CD4-positive, alpha-beta T cell treated with Interleukin-15 for 1 hour (primary cell): ENCODE measurements at regions not wholly inside any gene's neighbourhood (a gene's known extent, or its start where the extent isn't known, plus 50 kb on each side); places are given as distances from the start of the nearest gene placed in this dataset.

Experiments used
- DNase-seq: peaks from one replicate; pipeline ENCODE4 v3.0.0-alpha.2; 2020

DNA sequence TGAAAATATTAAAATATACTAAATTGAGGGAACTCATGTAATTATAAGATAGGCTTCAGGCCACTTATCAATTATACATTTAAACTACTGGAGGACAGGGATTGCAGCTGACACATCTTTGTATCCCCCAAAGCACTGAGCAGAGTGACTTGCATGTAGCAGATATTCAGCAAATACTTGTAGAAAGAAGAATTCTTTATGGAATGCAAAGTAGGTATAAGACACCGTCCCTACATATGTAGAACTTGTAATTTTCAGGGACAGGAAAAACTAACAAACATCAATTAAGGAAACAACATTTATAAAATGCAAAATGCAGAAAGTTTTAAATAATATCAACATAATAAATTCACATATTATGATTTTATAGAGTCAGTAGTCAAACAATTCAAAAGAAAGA, 719.2 kb downstream of the OLFM4 start:
- no peak for DNase-seq

DNA sequence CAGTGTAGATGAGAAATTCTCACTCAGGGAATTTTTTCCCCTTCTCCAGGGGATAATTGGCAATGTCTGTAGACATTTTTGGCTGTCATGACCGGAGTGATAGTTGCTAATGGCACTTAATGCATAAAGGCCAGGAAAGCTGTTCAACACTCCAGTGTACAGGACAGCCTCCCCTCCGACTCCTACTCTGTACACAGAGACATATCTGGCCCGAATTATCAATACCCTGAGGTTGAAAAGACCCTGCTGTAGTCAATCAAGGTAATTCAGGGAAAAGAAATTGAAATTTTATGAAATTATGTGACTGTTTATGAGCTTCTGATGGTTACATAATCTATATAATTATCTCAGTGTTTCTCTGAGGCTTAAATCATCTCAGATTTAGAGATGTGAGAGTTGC, 720.7 kb downstream of the OLFM4 start:
- no peak for DNase-seq

DNA sequence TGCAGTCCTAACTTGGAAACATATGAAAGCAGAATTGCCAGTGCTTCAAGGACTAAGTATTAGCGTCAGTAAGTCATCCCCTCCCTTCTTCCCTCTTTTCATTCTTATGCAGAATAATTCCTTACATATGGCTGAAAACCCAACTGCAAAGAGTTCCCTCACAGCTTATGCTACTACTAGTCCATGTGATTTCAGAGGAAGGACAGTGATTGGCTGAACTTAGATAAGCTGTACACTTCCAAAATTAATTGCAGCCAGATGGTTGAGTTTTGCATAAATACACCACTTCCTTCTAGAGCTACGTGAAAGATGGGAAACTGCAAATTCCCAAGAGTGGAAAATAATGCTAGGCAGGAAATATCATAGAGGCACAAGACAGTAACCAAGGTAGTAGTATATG, 730.4 kb downstream of the OLFM4 start:
- DNase-seq: no peak

DNA sequence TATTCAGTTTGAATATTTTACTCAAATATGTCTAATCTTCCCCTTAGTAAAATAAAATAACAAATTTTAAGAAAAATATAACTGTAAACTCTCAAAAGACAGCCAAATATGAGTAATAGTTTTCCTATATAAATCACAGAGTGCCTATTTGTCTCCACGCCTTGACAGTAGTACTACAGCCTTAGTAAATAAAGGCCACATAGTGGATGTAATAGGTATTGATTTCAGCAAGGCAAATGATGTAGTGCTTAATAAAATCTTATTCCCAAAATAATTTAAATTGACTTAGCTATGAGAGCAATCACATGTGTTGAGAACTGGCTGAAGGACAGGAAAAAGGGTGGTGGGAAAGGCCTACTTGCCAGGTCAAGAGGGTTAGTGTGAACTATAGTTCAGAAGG, 747.2 kb downstream of the OLFM4 start:
- DNase-seq: no peak

DNA sequence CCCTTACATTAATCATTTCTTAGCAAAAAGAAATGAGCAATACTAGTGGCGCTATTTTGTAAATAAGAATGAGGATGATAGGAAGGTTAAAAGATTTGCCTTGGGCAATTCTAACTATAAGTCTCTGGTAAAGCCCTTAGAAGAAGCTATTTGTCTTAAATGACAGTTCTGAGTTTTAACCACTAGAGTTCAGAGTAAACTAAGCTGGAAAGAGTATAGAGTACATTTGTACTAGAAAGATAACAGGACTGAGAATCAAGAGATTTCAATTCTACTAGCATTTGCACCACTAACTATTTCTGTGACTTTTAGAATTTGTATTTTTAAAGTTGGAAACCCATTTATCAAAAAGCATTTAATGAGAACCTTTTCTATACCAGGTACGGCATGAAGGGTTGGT, 750.3 kb downstream of the OLFM4 start:
- DNase-seq: no peak

DNA sequence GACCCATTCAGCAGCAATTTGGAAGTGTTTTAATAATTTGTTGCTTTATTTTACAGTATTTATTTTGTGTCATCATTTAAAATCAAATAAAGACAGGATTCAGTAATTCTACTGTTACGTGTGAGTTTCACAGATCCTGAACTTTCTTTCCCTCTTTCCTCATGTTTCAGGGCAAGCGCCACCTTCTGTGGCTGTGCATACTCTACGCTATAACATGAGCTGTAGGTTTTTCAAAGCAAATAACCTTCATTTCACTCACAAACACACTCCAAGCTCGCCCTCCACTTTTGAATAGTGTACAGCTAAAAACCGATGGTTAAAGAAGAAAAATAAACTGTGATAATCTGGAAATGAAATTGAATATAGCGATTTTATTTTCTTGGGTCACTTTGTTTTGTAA, 753.3 kb downstream of the OLFM4 start:
- no peak for DNase-seq

DNA sequence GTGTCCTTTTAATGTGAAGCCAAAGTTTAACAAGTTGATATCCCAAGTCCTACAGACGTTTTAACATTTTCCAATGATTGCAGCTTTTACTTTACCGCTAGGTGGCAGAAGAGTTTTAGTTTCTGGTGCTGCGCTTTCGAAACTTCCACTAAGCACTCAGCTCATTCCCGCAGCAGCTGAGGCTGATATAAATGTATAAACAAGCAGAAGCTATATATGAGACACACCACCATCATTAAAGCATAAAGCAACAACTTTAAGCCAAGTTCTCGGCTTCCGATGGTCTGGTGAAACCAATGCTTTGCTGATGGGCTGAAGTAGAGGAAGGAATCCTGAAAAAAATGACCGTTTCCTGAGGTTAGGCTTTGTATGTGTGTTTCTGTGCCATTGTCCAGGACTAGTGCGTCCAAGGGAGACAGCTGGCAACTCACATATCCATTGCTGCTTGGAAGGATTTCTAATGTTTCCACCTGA, 753.9 kb downstream of the OLFM4 start:
- no peak for DNase-seq

DNA sequence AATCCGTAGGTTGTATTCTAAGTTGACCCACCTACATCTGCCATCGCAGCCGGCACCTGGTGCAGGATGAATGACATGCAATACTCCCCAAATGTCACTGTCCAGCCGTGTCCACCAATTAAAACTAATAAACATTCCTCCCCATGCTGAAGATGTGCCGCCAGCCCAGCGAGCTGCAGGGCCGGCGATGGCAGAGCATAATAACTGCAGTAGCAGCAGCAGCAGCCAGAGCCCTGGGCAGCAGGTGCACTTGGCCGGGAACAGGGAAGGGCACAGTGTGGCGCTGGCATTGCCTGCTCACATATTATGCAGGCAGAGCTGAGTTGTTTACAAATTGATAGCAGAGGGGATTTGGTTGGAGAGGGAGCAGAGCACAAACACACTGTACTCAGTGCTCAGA, 754.9 kb downstream of the OLFM4 start:
- DNase-seq: no peak

DNA sequence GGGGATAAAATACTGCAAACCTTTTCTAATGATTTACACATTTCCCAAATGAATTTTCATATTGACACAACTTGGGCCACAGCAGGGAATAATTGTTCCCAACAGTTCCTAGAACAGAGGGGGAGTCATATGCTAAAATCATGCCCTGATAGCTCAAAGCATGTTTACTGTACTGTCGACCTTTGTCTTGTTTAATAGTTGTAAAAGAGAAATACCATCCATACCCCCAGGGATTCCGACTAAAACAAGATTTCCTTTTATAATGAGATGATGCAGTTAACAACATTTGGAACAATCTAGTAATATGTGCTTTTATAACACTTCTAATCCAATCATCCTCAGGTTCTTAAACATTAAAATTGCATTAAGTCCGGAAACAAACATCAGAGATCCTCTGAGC, 759.7 kb downstream of the OLFM4 start:
- no peak for DNase-seq

DNA sequence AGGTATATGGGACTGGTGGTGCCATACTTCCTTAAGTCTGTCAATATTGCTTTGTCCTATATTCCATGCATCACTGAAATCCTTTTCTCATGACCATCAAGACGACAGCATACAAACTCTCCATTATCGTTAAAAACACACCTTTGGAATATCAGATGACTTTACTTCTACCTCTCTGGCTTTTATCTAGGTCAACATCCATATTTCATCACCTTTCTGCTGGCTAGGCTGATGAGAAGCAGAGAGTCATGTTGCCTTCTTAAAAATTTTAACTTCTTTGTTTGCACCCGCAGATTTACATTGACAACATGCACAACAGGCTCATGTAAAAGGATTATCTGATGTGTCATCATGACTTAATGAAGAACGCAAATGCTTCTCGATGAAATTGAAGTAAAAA, 771.4 kb downstream of the OLFM4 start:
- no peak for DNase-seq

DNA sequence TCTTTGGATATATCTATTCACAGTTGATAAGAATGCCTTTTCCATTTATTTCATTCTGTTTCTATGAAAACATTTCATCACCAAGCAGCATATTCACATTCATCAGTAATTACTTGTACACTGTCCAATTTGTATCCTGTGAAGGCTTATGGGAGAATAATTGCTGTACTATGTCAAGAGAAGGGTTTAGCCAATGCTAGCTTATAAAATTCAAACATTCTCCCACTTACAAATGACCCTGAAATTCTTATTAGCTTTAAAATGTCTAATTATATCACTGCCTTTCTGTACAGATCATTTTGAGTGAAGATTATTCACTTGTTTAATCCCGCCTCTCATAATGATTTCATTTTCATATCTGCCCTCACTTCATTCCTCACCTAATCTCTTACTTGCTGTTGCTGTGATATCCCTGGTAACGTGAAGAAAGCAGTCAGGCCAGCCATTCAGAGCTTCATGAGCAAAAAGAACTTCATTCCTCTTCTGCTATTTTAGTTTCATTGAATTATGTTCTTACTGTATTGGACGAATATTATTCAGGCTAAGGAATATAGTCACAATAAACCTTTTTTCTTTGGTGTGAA, 778.7 kb downstream of the OLFM4 start:
- DNase-seq: no peak

DNA sequence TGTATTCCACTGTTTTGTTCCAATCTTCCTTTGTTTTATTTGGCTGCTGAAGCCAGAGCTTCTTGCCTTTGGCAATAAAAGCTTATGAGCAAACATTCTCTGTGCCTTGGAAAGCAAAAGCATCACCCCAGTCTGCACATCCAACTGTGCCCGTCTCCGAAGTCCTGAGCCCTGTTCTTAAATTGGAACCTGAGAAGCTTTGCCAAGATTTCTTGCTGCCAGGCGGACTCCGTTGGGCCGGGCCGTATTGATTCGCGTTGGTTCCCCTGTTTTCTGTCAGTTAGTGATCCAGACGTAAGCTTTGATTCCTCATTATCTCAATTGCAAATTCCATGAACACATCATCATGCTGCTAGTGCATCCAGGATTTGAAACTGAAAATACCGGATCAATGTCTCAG, 793.0 kb downstream of the OLFM4 start:
- DNase-seq: no peak

DNA sequence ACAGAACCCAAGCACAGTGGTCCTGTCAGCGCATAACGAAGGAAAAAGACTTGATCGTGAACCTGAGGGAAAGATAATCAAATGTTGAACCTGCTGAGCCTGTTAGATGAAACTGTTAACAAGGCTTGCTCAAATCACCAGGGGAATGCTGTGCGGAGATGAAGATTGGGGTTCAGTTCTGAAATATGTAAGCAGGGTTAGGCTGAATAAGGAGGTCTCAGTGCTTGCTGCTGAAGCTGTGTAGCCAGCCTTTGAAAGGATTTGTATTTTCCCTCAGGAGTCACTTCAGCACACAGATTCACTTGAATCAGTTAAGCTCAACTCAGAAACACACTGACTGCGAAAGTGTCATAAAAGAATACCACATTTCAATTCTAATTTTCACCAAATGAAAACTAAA, 793.5 kb downstream of the OLFM4 start:
- no peak for DNase-seq

DNA sequence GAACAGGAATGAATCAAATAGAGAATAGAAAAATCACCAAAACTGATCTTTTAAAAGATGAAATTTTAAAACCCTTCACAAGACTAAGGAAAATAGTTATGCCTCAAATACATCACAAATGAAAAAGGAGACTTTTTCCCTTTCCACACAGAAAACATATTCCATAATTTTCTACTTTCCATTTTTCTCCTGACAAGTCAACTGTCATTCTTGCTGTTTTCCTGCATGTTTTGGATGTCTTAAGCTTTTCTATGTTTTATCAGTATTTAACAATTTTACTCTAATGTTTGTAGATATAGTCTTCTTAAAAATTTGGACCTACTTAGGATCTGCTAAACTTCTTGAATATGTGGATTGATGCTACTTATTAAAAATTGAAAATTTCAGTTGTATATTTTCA, 810.8 kb downstream of the OLFM4 start:
- no peak for DNase-seq

DNA sequence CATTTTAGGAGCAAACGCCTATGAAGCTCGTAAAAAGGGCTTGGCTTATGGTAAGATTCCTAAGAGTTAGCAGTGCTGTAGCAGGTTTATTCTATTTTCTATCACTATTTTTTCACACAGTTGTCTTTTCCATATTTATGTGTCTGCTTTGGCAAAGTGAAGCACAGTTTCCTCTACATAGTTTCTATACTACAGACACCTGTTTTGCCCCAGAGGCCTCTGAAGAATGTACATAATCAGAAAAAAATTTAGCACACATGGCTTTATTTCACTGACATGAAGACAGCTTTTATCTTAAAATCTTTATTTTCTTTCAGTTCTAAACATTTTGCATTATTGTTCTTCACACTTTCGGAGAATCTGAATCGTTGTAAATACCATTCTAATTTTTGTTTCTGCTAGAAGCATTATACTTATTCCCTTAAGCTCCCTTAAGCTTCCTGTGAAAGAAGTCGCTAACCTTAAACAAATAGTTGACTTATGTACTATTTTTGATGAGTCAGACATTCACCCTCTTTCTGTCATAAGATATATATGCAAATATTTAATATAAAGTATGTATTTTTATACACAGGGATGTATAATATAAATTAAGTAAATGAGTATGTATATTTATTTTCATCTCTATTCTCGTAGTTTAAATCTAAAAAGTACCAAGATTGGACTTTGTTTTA, 816.0 kb downstream of the OLFM4 start:
- no peak for DNase-seq

DNA sequence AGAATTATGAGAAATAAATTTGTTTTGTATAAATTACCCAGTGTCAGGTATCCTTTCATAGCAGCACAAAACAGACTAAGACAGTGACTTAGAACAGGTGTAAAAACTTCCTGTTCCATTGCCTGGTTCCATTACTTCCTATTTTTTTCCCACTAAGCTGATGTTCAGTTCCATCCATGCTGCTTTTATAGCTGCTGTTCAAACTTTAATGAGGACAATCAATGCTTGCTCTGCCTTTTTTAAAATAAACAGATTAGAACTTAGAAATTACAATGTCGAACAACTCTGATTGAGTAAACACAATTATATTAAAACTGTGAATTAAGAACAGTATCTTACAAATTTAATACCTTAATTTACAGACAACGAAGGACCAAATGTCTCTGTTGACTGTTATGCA, 818.9 kb downstream of the OLFM4 start:
- DNase-seq: no peak

DNA sequence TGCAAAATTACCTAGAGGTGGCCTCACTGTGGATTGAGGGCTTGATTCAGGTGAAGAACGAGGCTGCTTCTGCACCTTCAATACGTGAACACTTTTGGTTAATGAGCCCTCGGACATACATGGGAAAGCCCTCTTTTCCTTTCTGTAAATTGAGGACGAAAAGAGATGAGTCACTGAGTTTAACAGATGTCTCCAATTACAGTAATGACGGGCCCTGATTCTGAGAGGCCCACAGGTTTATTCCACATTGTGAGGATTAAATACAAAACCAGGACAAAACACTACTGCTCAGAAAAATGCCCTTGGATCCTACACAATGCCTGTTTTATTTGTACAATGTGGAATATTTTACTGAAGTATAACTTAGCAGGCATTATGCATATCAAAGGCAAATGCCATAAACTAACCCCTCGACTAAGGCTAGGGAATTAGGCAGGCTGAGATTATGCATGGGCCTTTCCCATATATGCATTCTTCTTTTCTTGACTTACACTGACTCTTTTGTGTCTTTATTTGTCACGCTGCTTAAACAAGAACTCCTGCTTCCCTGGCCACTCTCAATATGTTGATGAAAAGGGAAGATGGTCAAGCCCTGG, 819.9 kb downstream of the OLFM4 start:
- no peak for DNase-seq

DNA sequence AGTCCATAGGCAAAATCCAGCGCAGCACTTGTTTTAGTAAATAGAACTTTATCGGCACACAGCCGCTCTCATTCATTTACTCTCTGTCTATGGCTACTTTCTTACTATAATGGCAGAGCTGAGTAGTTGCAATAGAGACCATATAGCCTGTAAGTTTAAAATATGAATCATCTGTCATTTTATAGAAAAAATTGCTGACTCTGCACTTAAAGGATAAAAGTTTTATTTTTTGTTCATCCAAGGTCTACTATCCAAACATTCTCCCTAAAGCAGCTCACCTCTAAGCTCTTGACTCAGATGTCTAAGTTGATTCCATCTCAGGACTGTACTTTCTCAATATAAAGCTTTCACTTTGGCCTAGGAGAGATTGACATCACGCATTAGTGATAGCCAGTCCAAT, 825.7 kb downstream of the OLFM4 start:
- no peak for DNase-seq

DNA sequence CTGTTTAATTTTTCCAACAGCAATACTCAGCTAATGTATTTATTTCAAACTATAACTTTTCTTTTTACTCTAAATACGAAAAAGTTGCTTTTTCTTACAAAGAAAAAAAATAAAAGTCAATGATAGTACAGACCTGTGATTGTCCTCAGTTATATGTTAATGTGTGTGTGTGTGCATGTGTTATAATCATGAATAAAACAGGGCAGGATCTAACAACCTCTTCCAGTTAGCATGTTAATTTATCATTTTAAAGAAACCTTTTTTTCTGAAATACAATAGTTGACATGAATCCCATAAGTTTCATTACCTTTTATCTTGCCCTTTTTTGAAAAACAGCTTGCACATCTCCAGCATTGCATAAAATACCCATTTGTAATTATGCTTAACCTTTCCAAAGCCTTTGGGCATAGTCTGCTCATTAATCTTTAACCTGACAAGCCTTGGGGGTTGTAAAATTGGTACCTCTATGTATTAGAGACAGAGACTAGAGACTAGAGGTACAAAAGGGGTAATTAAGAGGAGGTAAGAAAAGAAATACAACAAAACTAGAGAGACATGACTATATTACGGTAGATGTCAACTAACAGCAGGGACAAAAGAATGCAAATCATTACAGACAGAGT, 828.1 kb downstream of the OLFM4 start:
- no peak for DNase-seq

DNA sequence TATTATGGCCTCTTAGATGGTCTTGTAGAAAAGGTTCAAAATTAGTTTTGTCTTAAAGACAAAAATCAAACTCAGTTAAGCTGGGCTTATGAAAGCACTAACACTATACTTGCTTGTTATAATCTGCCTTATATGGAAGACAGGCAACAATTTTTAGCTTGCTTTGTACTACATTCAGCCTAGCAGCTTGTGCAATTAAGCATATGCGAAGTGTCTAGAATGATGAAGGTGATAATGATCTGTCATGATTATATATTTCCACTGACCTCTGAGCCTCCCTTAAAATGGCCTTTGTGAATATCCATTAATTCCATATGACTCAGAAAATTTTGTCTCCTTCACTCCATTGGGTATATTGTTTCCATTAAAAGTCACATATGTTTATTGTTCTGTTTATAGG, 834.9 kb downstream of the OLFM4 start:
- no peak for DNase-seq

DNA sequence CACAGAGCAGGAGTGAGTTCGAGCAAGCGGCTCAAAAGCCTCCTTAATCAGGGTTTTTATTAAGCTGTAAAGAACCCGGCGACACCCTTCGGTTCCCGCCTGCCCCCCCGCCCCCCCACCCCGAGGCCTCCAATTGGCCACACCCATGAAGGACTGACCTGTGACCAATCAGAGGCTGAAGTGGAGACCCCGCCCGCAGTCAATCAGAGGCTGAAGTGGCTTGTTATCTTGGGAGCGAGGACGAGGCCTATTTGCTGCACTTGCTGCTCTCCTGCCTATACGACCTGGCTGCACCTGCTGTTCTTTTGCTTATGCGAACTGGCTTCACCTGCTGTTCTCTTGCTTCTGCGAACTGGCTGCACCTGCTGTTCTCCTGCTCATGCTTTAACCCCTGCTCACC, 844.9 kb downstream of the OLFM4 start:
- no peak for DNase-seq

DNA sequence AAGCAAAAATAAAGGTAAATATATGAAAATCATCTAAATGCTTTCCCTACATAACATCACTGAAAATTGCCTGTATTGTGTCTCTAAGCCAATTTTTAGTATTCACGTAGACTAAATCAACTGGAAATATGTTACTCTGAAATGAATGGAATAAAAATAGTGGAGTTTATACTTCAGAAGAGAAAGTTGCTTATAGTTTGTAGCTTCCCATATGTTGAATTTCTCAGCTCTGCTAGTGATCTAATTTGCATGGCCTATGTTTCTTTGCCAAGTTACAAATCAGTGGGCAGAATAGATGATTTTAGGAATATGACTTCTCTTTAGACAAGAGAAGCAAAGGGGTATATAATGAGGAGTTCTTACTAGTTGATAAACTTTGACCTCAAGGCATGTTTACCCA, 850.2 kb downstream of the OLFM4 start:
- no peak for DNase-seq

DNA sequence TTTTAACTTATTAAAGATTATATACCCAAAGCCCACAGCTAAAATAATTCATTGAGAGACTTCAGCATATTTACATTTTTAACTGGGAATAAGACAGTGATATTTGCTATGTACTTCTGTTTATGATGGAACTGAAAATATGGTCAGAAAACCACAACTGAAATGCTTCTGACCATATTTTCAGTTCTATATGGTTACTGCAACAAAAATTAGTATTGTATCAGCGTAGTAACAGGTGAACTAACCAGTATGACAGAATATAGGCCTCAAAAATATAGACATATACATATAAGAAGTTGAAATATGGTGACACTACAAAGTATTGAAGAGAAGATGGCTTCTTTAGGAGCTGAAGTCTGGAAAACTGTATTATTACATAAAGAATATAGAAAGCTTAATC, 857.4 kb downstream of the OLFM4 start:
- no peak for DNase-seq

DNA sequence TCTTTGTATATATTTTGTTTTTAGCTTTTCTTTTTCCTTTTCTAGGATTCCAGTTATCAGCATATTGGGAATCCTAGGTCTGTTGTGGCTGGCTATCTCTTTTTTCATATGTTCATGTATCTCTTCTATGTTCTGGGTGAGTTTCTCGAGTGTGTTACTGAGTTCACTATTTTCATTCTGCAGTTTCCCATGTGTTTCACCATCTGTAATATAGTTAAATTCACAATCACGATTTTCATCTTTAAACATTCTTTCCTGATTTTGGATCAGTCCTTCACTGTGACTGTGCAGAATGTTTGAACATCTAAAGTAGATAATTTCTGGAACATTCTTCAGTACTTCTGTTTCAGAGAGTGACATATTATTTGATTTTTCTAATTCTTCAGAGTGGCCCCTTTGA, 862.1 kb downstream of the OLFM4 start:
- no peak for DNase-seq
